ENCODE measurements at regions not wholly inside any gene's neighbourhood (a gene's known extent, or its start where the extent isn't known, plus 50 kb on each side); places are given as distances from the start of the nearest gene placed in this dataset.

GRCh38 chr1:241444836-241445235, 74.7 kb downstream of the FH start:
- no peak for FAIRE-seq
- Histone ChIP-seq H3K36me3 (replicated peaks in 1 of 2; ENCODE audit: control insufficient read depth in 1 of 2, insufficient read depth in 2 of 2, low read length in 2 of 2) (no peaks in the 10 kb centered on the region), H3K4me3 (replicated peaks in 1 of 3; ENCODE audit: insufficient read depth in 1 of 3, low read depth in 2 of 3, low read length in 3 of 3) (no peak overlapping the region), H3K9me3 (ENCODE audit: low read length) (no peaks in the 10 kb centered on the region), H3K27me3 (ENCODE audit: control insufficient read depth in 1 of 2, insufficient read depth in 2 of 2, low read length in 2 of 2) (no peaks in the 10 kb centered on the region), H3K9ac (ENCODE audit: insufficient read depth, low read depth, low read length) (no peak overlapping the region), H3K27ac (ENCODE audit: extremely low read length, insufficient read depth, low read length) (no peak overlapping the region), H3K79me2 (ENCODE audit: insufficient read depth, low read length) (no peaks in the 10 kb centered on the region), H3K4me2 (ENCODE audit: low read depth, low read length) (no peak overlapping the region), H3K4me1 (ENCODE audit: insufficient read depth, low read length) (no peaks in the 10 kb centered on the region), H2AFZ (ENCODE audit: low read length) (no peak overlapping the region), H4K20me1 (ENCODE audit: insufficient read depth, low read length) (no peaks in the 10 kb centered on the region)
- 0% methylated on average over 3 of the region's 3 CpGs for WGBS (ENCODE audit: low lambda C conversion rate)
- ChIA-PET CTCF (ENCODE audit: low intra/inter-chr PET ratio, low total read pairs) (no interaction called here), POLR2A (no interaction called here)
- intact Hi-C loops (cut with micrococcal nuclease; ENCODE audit: unreplicated experiment), result no loop called here
- no TSS peak for BruUV-seq (replicated peaks)
- ATAC-seq, result no peak
- no peak for DNase-seq (ENCODE audit: low spot score)
- in situ Hi-C loops (cut with HindIII; ENCODE audit: extremely low pct_ligation_motif_present, low pct_unique_long_range_greater_than_20kb), result no loop called here
- no peak for TF ChIP-seq EZH2 (conservative IDR thresholded peaks at IDR 0.05; ENCODE audit: low read depth, low read length)
- TF ChIP-seq, protein P1, sequence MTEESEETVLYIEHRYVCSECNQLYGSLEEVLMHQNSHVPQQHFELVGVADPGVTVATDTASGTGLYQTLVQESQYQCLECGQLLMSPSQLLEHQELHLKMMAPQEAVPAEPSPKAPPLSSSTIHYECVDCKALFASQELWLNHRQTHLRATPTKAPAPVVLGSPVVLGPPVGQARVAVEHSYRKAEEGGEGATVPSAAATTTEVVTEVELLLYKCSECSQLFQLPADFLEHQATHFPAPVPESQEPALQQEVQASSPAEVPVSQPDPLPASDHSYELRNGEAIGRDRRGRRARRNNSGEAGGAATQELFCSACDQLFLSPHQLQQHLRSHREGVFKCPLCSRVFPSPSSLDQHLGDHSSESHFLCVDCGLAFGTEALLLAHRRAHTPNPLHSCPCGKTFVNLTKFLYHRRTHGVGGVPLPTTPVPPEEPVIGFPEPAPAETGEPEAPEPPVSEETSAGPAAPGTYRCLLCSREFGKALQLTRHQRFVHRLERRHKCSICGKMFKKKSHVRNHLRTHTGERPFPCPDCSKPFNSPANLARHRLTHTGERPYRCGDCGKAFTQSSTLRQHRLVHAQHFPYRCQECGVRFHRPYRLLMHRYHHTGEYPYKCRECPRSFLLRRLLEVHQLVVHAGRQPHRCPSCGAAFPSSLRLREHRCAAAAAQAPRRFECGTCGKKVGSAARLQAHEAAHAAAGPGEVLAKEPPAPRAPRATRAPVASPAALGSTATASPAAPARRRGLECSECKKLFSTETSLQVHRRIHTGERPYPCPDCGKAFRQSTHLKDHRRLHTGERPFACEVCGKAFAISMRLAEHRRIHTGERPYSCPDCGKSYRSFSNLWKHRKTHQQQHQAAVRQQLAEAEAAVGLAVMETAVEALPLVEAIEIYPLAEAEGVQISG (CRISPR knock-in tag; IDR thresholded peaks at IDR 0.05), result no peak
- no peak for TF ChIP-seq ZBTB40 (IDR thresholded peaks at IDR 0.05)
- no peak for TF ChIP-seq ZBTB40 (CRISPR knock-in tag; IDR thresholded peaks at IDR 0.05)
- TF ChIP-seq ZNF562 (CRISPR knock-in tag; IDR thresholded peaks at IDR 0.05; ENCODE audit: borderline replicate concordance), result no peak
- TF ChIP-seq ZNF331 (CRISPR knock-in tag; IDR thresholded peaks at IDR 0.05), result no peak
- TF ChIP-seq, protein P2, sequence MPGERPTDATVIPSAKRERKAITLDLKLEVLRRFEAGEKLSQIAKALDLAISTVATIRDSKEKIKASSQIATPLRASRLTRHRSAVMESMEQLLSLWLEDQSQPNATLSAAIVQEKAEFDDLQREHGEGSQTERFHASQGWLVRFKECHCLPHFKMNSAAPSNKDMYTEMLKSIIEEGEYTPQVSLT (CRISPR knock-in tag; IDR thresholded peaks at IDR 0.05; ENCODE audit: borderline replicate concordance, low read depth), result no peak
- TF ChIP-seq ZNF20 (CRISPR knock-in tag; IDR thresholded peaks at IDR 0.05), result no peak
- no peak for TF ChIP-seq ZNF280D (CRISPR knock-in tag; IDR thresholded peaks at IDR 0.05)
